Ovary (tissue), 7 donors: ENCODE measurements at regions not wholly inside any gene's neighbourhood (a gene's known extent, or its start where the extent isn't known, plus 50 kb on each side); places are given as distances from the start of the nearest gene placed in this dataset.
"Not testable (repeated sequence)": the region's sequence is repeated elsewhere in the genome, so short reads cannot be mapped to it uniquely, and the experiment has no call there.

ENCODE experiments used
- DNase-seq, 5 donors: peaks; one replicate each; pipeline ENCODE4 v3.0.0-alpha.2; 2019 to 2020
- H3K27ac ChIP-seq, 2 donors: fragments of 200-600 bp; one replicate each; pipeline versions ENCODE4 v1.5.1 to v1.8.0; 2019 to 2022
- H3K27me3 ChIP-seq: fragments of 200-600 bp; one replicate; pipeline ENCODE4 v1.8.0; 2022
- H3K36me3 ChIP-seq: fragments of 200-600 bp; sonication (generic); one replicate; pipeline ENCODE4 v1.5.1; 2019
- H3K4me1 ChIP-seq: one replicate; pipeline ENCODE4 v1.8.1; 2013; ENCODE audit warnings: mild to moderate bottlenecking, moderate library complexity; ENCODE audit not compliant: insufficient read depth
- H3K4me3 ChIP-seq: fragments of 200-600 bp; sonication (generic); one replicate; pipeline ENCODE4 v1.5.1; 2017
- H3K9me3 ChIP-seq, 2 donors: fragments of 200-600 bp in 1 of 2; sonication (generic) in 1 of 2; one replicate each; pipeline versions ENCODE4 v1.5.1 to v1.8.1; 2013 to 2019; ENCODE audit warnings: mild to moderate bottlenecking in 1 of 2, moderate library complexity in 1 of 2
- EP300 ChIP-seq: sonication (generic); formaldehyde crosslinking; IDR thresholded peaks from one replicate; pipeline ENCODE4 v1.6.1; 2017; ENCODE audit warnings: antibody characterized with exemption
- POLR2A ChIP-seq: fragments of 450-650 bp; IDR thresholded peaks from one replicate; pipeline ENCODE4 v1.6.1; 2017; ENCODE audit warnings: antibody characterized with exemption, mild to moderate bottlenecking, moderate library complexity
- WGBS, 3 donors: extraction: QIAGEN DNeasy Blood & Tissue Kit in 1 of 3; methylation state at CpG; one replicate each; pipeline versions ENCODE4 v1.1.5 to v1.1.7; 2013 to 2017; 5-methylcytosine and 5-hydroxymethylcytosine counted together
- intact Hi-C, 4 donors: fragments of 100-400 bp; cut with DNase I; formaldehyde crosslinking; loops; one replicate each; pipeline versions ENCODE4 v1.11.0 to v1.15.1; 2022 to 2023
- TF ChIP-seq, protein P1 (sequence below), 3 donors: fragments of 450-650 bp in 2 of 3; fragments of 200-600 bp in 1 of 3; IDR thresholded peaks; one replicate each; pipeline versions ENCODE4 v1.5.1 to v1.8.0; 2016 to 2022; ENCODE audit warnings: antibody characterized with exemption in 3 of 3, mild to moderate bottlenecking in 1 of 3
- donor health status: DM: no; HTN: no; CAD: no; lungs with moderate emphysema.
- donor health status: DM: no; HTN: no; CAD: no.
- donor health status: Bipolar disorder and iron deficiency.
- donor health status: DM: no; HTN: no; CAD: no.
- donor health status: DM: yes; HTN: yes; CAD: no.

DNA sequence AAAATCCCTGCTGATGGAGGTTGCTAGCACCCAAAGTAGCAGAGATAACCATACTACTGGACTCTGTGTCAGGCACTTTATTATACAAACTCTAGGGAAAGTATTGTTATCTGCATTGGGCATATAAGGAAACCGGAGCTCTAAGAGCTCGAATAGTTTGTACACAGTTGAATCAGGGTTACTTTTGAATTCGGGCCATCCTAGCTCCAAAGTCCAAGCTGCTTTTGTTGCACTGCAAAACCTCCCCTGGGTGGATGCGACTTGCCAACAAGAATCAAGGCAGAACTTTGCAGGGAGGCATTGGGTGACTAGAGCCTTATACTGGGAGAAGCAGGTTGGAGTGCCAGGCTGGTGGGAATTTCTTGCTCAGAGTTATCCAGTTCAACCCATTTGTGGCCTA is 435.1 kb downstream of the SPATA31D1 start:
- H3K36me3 ChIP-seq = no peaks in the 10 kb centered on the region
- no peak for DNase-seq
- 91 to 96% (median 92%) methylated on average over 4 of the region's 4 CpGs for WGBS, 3 donors
- H3K27me3 ChIP-seq = no peaks in the 10 kb centered on the region
- intact Hi-C loops = no loop called here
- TF ChIP-seq POLR2A = no peak
- TF ChIP-seq, protein P1, sequence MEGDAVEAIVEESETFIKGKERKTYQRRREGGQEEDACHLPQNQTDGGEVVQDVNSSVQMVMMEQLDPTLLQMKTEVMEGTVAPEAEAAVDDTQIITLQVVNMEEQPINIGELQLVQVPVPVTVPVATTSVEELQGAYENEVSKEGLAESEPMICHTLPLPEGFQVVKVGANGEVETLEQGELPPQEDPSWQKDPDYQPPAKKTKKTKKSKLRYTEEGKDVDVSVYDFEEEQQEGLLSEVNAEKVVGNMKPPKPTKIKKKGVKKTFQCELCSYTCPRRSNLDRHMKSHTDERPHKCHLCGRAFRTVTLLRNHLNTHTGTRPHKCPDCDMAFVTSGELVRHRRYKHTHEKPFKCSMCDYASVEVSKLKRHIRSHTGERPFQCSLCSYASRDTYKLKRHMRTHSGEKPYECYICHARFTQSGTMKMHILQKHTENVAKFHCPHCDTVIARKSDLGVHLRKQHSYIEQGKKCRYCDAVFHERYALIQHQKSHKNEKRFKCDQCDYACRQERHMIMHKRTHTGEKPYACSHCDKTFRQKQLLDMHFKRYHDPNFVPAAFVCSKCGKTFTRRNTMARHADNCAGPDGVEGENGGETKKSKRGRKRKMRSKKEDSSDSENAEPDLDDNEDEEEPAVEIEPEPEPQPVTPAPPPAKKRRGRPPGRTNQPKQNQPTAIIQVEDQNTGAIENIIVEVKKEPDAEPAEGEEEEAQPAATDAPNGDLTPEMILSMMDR (IDR thresholded peaks at IDR 0.05) = no peak
- no peak for TF ChIP-seq EP300
- no peak overlapping the region for H3K4me3 ChIP-seq
- no peak overlapping the region for H3K27ac ChIP-seq
- no peaks in the 10 kb centered on the region for H3K4me1 ChIP-seq
- no peaks in the 10 kb centered on the region for H3K9me3 ChIP-seq

DNA sequence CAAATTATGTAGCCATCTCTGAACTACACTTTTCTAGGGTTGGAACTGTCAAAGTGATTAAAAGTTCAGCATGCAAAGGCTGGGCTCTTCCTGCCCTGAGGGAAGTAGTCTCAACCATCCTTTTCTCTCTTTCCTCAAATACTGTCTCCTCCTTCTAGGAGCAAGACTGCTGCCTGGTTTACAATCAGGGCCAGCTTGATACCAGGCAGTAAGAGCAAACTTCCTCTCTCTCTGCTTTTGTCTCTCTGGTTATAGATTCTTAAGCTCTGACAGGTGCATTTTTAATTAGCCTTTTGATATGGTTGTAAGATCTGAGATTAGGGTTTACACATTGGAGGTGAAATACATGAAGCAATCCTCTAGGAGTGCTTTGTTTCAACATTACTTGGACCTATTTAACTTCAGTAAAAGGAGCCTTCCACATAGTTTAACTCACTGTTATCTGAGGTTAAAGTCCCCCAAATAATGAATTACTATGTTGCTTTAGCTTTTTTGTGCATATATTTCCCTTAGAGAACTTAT is 436.1 kb downstream of the SPATA31D1 start:
- no peaks in the 10 kb centered on the region for H3K4me1 ChIP-seq
- no peaks in the 10 kb centered on the region for H3K27me3 ChIP-seq
- intact Hi-C loops = no loop called here
- no peak overlapping the region for H3K27ac ChIP-seq
- no peak for DNase-seq
- no peaks in the 10 kb centered on the region for H3K9me3 ChIP-seq
- TF ChIP-seq EP300 (no peak), POLR2A (no peak)
- TF ChIP-seq, protein P1 (IDR thresholded peaks at IDR 0.05) = no peak
- no peak overlapping the region for H3K4me3 ChIP-seq
- H3K36me3 ChIP-seq = no peaks in the 10 kb centered on the region

DNA sequence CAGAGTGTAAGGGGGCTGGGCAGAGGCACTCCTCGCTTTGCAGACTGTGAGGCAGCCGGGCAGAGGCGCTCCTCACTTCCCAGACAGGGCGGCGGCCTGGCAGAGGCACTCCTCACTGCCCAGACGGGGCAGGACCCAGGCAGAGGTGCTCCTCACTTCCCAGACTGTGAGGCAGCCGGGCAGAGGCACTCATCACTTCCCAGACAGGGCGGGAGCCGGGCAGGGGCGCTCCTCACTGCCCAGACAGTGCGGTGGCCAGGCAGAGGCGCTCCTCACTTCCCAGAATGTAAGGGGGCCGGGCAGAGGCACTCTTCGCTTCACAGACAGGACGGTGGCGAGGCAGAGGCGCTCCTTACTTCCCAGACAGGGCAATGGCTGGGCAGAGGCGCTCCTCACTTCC is 442.5 kb downstream of the SPATA31D1 start:
- Histone ChIP-seq H3K4me3 (no peak overlapping the region), H3K36me3 (no peaks in the 10 kb centered on the region)
- no peak for DNase-seq

DNA sequence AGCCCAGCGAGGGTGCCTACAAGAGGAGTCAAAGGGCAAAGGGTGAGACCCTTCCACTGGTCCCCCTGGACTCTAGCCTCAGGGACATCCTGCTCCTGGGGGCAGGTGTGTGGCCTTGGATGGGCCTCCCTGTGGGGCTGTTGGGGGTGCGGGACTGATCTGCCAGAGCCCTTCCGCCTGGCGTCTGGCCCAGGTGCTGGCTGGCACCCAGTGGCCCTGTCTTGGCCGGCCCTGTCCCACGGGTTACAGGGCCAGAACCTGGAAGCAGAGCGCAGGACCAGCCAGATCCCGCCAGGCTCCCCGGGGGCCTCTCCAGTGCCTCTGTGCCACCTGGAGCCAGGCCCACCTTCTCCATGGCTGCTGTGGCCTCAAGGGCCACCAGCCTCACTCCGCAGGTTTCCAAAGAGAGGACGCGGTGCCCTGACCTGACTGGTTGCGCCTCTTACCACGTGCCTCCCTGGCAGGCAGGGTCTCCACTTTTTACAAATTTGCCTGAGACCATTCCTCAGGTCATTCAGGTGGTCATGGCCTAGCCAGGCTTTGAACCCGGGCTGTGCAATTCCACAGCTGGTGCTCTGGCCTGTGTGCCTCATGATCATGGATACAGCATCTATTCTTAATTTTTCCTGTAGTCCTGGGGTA is 444.8 kb downstream of the SPATA31D1 start:
- not testable (repeated sequence) for H3K4me1 ChIP-seq, H3K4me3 ChIP-seq

More for the DNA sequence above, 442.5 kb downstream of the SPATA31D1 start:
- no peaks in the 10 kb centered on the region for H3K27me3 ChIP-seq
- H3K9me3 ChIP-seq = no peaks in the 10 kb centered on the region
- no peak overlapping the region for H3K27ac ChIP-seq
- 89 to 95% (median 91%) methylated on average over 18 of the region's 18 CpGs for WGBS, 3 donors
- intact Hi-C loops = no loop called here
- H3K4me1 ChIP-seq = no peaks in the 10 kb centered on the region
- TF ChIP-seq POLR2A = no peak
- no peak for TF ChIP-seq EP300
- TF ChIP-seq, protein P1 (IDR thresholded peaks at IDR 0.05) = no peak

DNA sequence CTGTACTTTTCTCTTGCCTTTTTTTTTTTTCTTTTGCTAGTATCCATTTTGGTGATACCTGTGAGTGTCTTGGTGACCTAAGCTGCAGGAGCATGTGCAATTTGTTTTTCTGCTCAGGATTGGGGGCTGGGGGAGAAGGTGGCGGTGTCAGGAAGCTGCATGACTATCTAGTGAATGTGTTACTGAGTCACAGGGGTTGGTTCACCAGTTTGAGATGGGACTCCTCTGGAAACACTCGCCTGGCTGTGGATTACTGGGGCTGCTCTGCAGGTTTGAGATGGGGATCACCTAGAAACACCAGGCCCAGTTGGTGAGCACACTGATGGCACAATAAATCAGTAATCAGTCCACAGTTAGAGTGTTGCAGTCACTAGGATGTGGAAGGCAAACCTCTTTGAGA is 447.9 kb downstream of the SPATA31D1 start:
- no peak for DNase-seq
- no peaks in the 10 kb centered on the region for H3K27me3 ChIP-seq
- peaks cover 0 to 3% of the 10 kb centered on the region in 2 donors for H3K9me3 ChIP-seq
- no peaks in the 10 kb centered on the region for H3K4me1 ChIP-seq
- no peaks in the 10 kb centered on the region for H3K36me3 ChIP-seq
- no peak overlapping the region for H3K4me3 ChIP-seq
- intact Hi-C loops = no loop called here
- TF ChIP-seq, protein P1 (IDR thresholded peaks at IDR 0.05) = no peak
- TF ChIP-seq EP300 (no peak), POLR2A (no peak)
- WGBS, 3 donors = 94 to 96% (median 96%) methylated on average over 2 of the region's 2 CpGs
- no peak overlapping the region for H3K27ac ChIP-seq

More for the DNA sequence above, 444.8 kb downstream of the SPATA31D1 start:
- DNase-seq, H3K27me3 ChIP-seq, H3K9me3 ChIP-seq, intact Hi-C loops, H3K36me3 ChIP-seq, H3K27ac ChIP-seq: not testable (repeated sequence)
- WGBS, 3 donors = 92 to 97% (median 96%) methylated on average over 7 to 15 of the region's 15 CpGs

DNA sequence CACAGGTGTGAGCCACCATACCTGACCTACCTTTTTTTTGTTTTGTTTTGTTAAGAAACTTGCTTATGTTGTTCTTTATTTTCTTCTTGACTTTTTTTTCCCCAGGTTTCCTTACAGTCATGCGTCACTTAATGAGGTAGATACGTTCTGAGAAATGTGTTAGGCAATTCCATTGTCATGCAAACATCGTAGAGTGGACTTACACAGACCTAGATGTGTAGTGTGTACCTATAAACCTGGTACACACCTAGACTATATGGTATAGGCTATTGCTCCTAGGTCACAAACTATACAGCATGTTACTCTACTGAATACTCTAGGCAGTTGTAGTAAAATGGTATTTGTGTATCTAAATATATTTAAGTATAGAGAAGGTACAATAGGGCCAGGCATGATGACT is 448.6 kb downstream of the SPATA31D1 start:
- H3K36me3 ChIP-seq, H3K4me1 ChIP-seq, H3K4me3 ChIP-seq, intact Hi-C loops, H3K27me3 ChIP-seq, DNase-seq, H3K9me3 ChIP-seq, H3K27ac ChIP-seq: not testable (repeated sequence)
- WGBS, 3 donors = 91 to 97% (median 96%) methylated on average over 3 of the region's 3 CpGs
